HG03457 (cell line): ENCODE measurements at regions not wholly inside any gene's neighbourhood (a gene's known extent, or its start where the extent isn't known, plus 50 kb on each side); places are given as distances from the start of the nearest gene placed in this dataset.
"Not testable (repeated sequence)": the region's sequence is repeated elsewhere in the genome, so short reads cannot be mapped to it uniquely, and the experiment has no call there.

Experiments used
- ATAC-seq: cut with Tn5 transposase; IDR thresholded peaks from one replicate; pipeline ENCODE4 v1.9.1; 2021; ENCODE audit warnings: moderate number of reproducible peaks; ENCODE audit not compliant: unreplicated experiment

DNA sequence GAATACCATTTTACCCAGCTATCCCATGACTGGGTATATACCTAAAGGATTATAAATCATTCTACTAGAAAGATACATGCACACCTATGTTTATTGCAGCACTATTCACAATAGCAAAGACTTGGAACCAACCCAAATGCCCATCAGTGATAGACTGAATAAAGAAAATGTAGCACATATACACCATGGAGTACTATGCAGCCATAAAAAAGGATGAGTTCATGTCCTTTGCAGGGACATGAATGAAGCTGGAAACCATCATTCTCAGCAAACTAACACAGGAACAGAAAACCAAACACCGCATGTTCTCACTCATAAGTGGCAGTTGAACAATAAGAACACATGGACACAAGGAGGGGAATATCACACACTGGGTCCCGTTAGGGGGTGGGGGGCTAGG, 191.9 kb upstream of the POU5F2 start:
- ATAC-seq: not testable (repeated sequence)

GRCh38 chr5:93930098-93930497, 188.7 kb upstream of the POU5F2 start:
- ATAC-seq: no peak

GRCh38 chr5:93929131-93929530, 187.7 kb upstream of the POU5F2 start:
- ATAC-seq: no peak

GRCh38 chr5:93926831-93927620, 185.6 kb upstream of the POU5F2 start:
- ATAC-seq: no peak

GRCh38 chr5:93925321-93925720, 183.9 kb upstream of the POU5F2 start:
- ATAC-seq: no peak

GRCh38 chr5:93924628-93925027, 183.2 kb upstream of the POU5F2 start:
- no peak for ATAC-seq

- no peak for ATAC-seq
Measured at GRCh38 chr5:93922551-93922950, 181.2 kb upstream of the POU5F2 start.

DNA sequence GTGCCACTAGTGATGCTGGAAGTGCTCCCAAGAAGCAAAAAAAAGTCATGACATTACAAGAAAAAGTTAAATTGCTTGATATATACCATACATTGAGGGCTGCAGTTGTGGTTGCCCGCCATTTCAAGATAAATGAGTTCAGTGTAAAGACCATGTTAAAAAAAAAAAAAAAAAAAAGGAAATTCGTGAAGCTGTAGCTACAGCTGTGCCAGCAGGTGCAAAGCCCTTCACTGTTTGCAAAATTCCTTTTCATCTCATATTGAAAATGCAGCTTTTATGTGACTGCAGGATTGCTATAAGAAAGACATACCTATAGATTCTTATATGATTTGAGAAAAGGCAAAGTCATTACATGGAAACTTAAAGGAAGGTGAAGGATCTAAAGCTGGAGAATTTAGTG, 179.6 kb upstream of the POU5F2 start:
- ATAC-seq: no peak

GRCh38 chr5:93916872-93917271, 175.5 kb upstream of the POU5F2 start:
- no peak for ATAC-seq

DNA sequence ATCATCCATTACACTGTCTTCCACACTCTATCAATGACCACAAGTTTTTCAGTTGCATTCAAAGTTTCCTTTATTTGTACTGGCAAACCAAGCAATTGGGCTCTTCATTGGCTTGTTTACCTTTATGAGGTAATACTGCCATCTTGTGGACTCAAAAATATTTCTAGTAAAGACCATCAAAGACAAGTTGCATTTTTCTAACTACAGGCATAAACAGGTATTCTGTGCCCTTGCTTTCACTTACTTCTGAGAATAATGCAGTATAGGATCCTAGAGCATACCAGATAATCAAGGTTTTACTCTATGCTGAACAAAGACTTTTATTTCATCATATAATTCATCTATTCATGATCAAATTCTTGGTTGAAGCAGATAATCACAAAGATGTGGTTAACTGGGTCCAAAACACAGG, 173.7 kb upstream of the POU5F2 start:
- no peak for ATAC-seq

- no peak for ATAC-seq
Measured at GRCh38 chr5:93911609-93912008, 170.2 kb upstream of the POU5F2 start.

GRCh38 chr5:93909356-93909755, 168.0 kb upstream of the POU5F2 start:
- no peak for ATAC-seq

DNA sequence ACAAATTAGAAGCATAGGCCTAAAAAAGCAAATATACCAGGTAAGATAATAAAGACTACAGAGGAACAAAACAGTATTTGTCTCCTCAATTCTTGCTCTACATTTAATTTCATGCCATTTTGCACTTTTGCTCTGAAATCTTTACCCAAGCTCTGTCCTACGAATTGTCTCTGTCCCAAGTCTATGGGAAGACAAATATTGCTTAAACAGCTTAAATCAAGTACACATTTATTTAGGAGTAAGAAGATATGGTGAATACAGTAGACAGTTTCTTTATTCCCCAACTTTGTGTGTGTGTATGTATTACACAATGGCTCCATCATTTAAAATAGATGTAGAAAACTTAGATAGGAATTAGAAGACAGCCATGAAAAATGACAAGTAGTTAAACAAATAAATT, 163.5 kb upstream of the POU5F2 start:
- no peak for ATAC-seq

- no peak for ATAC-seq
Measured at GRCh38 chr5:93902288-93902687, 160.9 kb upstream of the POU5F2 start.

DNA sequence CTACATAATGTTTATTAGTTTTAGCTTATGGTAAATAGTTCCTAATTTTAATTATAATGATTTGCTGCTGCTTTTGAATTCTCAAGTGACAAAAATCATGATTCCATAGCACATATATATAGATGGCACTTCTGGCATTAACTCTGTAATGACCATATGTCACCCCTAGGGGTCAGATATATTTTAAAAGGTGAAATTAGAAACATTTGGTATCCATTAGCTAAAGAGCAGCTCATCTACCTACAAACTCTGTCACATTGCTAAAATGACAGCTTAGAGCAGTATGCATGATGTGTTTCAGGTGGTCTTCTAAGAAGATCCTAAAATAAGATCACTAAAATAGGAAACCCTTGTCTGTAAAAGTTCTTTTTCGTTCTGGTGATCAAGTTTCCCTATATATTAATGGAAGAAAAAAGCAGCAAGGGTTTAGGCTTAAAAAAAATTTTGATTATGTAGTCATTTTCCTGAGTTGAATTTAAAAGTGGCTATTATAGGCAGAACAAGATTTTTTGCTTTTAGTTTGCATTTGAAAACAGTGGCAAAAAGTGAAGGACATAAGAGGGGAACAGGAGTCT, 157.7 kb upstream of the POU5F2 start:
- peak; percentile 72 for ATAC-seq

DNA sequence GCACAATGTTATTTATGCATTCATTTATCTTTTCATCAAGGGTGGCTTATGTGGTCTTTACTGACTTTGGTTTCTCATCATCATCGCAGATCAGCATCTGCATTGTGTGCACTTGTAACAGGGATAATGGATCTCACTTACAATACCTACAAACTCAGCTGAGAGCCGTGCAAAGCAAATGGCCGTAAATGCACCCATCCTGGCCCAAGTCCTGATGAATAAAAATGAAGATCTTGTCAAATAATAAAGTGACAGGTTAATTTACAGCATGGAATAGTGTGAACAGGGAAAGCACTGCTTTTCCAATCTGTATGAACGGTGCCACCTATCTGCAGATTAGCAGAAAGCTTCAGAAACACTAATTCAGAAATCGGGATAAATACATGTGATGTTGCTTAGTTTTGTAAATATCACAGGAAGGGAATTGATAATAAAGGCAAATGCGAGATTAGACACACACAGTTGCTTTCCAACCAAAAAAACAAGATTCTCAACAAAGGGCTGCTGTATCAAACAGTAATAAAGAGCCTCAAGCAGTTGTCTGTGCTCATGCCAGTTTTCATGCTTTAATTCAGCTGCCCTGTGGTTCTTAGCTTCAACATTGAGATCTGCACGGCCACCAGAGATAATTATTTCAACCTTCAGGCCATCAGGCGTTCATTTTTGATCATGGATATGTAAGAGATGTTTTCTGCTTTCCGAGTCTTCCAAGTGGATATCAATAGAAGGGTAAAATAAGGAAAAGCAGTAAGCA, 153.4 kb upstream of the POU5F2 start:
- no peak for ATAC-seq

DNA sequence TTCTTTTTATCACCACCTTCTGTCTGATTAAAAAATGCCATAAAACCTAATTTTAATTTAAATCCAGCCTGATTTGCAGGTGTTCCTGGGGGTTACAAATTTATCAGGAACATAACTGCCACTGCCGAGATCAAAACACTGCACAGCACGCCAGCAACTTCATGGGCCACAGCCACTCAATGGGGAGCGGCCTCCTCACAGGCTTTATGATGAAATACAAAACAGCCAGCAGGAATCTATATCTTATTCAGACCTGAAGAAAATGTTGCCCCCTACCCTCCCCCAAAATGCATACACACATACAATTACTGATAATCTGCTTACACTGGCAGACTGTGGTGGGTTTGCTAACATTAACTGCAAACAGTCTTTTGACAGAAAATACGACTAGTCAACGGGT, 151.7 kb upstream of the POU5F2 start:
- ATAC-seq: no peak

DNA sequence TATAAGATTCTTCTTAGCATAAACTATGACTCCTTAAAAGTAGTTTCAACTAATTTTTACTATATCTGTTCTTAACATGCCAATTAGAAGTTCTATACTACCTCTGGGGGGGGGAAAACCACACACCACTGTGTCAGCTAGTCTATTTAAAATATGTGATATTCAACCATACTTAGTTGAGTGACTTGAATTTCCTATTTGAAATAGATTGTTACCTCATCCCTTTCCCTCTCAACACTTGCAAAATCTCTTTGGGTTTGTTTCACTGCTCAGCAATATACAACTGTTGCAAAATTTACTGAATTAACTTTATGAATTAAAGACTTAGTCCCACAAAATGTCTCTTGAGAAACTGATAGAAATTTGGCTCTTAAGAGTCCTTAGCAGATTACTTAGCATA, 151.1 kb upstream of the POU5F2 start:
- ATAC-seq: no peak

DNA sequence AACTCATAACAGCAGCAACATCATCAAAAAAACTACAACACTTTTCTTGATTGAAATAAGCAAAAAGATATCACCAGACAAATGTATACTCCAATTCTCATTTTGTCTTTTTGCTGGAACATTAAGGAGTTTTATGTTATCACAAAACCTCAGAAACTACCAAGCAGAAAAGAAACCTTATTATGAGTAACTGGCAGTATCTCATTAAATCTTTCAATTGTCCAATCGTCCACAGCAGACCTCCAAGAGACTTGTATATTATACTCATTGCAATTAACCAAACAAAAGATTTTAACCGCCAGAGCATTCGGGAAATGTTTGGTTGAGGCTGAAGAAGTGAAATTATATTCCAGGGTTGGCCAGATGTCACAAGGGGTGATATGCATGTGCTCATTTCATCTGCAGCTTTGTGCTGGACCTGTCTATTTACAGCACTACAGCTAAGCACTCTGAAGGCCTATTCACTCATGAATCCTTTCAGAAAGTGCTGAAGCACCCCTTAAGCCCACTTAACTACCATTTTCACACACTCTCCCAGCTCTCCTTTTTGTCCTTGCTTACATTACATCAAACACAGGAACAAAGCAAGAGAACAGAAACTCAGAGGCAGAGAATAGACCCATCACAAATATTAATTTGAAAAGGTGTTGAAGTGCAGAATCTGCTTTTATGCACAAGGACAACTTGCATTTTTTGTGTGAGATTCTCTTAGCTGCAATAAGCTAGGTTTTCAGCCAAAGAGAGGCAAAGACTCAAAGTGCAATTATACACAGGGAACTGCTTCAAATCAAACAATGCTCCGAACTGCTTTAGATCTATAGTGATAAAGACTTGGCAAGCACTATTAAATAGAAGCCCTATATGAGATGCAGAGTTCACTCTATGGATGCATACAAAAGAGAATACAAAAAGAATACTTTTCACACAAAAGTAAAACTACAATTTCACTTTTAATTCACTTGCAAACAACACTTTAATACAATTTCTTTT, 150.4 kb upstream of the POU5F2 start:
- no peak for ATAC-seq

GRCh38 chr5:93890657-93891056, 149.3 kb upstream of the POU5F2 start:
- no peak for ATAC-seq

DNA sequence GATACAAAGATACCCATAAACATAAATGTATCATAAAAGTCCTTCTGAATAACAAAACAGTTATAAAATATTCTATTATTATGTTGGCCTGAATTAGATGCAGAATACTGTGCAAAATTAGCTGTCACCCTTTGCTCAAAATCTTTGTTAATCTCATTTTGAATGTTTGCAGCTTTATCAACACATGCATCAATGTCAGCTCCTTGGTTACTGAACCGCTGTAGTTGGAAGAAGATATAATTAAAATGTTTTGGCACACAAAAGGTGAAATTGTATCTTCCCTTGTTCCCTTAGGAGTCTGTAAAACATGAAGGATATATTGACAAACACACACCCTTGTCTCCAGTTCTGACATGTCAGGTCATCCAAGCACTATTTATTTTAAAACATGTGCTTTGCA, 146.3 kb upstream of the POU5F2 start:
- ATAC-seq: no peak
